ENCODE measurements at regions not wholly inside any gene's neighbourhood (a gene's known extent, or its start where the extent isn't known, plus 50 kb on each side); places are given as distances from the start of the nearest gene placed in this dataset.

DNA sequence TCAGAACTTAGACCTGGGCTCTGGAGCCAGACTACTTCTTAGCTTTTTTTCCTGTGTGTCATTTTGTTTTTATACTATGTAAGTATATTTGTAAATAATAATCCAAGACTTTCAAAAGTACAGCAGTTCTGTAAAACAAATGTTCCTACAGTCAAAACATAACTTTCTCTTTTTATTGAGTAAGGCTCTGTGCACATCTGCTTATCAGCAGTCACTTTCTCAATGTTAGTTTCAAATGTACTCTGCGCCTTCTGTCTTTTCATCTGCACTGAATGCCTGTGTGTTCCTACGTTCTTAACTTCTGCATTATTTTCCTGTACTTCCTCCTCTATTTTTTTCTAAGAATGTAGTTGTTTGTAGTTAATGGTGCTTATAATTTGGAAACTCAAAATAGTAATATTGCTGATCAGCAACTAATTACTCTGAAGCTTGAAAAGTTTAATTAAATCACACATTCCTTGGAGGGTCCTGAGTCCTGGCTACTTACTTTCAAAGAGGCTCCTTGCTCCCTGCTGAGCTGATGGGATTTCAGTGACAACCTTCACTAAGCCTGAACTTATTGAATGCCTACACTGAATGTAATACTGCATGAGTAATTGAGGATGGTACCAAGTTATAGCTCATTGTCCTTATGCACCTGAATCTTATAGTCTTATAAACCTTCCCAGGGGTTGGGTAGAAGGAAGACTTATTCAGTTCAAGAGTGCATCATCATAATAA, 329.9 kb downstream of the KCNJ2 start (continued):
- TF ChIP-seq ARID4B (CRISPR knock-in tag; IDR thresholded peaks at IDR 0.05; ENCODE audit: borderline replicate concordance) (no peak), TEAD1 (CRISPR knock-in tag; IDR thresholded peaks at IDR 0.05) (no peak), NR2C2 (CRISPR knock-in tag; IDR thresholded peaks at IDR 0.05) (no peak), TP53 (CRISPR knock-in tag; IDR thresholded peaks at IDR 0.05) (no peak)
- TF ChIP-seq, protein P1, sequence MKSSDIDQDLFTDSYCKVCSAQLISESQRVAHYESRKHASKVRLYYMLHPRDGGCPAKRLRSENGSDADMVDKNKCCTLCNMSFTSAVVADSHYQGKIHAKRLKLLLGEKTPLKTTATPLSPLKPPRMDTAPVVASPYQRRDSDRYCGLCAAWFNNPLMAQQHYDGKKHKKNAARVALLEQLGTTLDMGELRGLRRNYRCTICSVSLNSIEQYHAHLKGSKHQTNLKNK (CRISPR knock-in tag; IDR thresholded peaks at IDR 0.05) = no peak

- CTCF ChIA-PET = no interaction called here
- Mint-ChIP-seq H3K4me3 (no peak overlapping the region), H3K36me3 (no peaks in the 10 kb centered on the region), H3K27ac (no peak overlapping the region), H3K4me1 (peaks cover 40% of the 10 kb centered on the region), H3K27me3 (ENCODE audit: low read depth) (no peaks in the 10 kb centered on the region; the same call in 1 of the 2 replicates), H3K9me3 (0 out of 2 replicates have a peak, but pooled peaks cover 3% of the 10 kb centered on the region)
- DNase-seq (ENCODE audit: low spot score) = no peak
- POLR2A ChIA-PET = interaction anchor here (0.5 kb wide), 1 partner anchor 176 kb away, joined by 3 read pairs; no protein-coding TSS in a partner anchor
- no peak for ATAC-seq
- no peak for TF ChIP-seq OVOL2 (CRISPR knock-in tag; IDR thresholded peaks at IDR 0.05; ENCODE audit: borderline replicate concordance)
- TF ChIP-seq ZNF671 (CRISPR knock-in tag; IDR thresholded peaks at IDR 0.05) = no peak
- TF ChIP-seq SMAD3 (CRISPR knock-in tag; IDR thresholded peaks at IDR 0.05; ENCODE audit: borderline replicate concordance) = no peak
- TF ChIP-seq JAZF1 (CRISPR knock-in tag; IDR thresholded peaks at IDR 0.05) = no peak
- TF ChIP-seq, protein P2, sequence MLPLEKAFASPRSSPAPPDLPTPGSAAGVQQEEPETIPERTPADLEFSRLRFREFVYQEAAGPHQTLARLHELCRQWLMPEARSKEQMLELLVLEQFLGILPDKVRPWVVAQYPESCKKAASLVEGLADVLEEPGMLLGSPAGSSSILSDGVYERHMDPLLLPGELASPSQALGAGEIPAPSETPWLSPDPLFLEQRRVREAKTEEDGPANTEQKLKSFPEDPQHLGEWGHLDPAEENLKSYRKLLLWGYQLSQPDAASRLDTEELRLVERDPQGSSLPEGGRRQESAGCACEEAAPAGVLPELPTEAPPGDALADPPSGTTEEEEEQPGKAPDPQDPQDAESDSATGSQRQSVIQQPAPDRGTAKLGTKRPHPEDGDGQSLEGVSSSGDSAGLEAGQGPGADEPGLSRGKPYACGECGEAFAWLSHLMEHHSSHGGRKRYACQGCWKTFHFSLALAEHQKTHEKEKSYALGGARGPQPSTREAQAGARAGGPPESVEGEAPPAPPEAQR (CRISPR knock-in tag; IDR thresholded peaks at IDR 0.05) = no peak
- TF ChIP-seq ZNF532 (CRISPR knock-in tag; IDR thresholded peaks at IDR 0.05; ENCODE audit: borderline replicate concordance) = no peak
- no peak for TF ChIP-seq ETV6 (CRISPR knock-in tag; IDR thresholded peaks at IDR 0.05)
- TF ChIP-seq ZNF219 (CRISPR knock-in tag; IDR thresholded peaks at IDR 0.05; ENCODE audit: borderline replicate concordance) = no peak
- no peak for TF ChIP-seq GABPB1 (CRISPR knock-in tag; IDR thresholded peaks at IDR 0.05)
- TF ChIP-seq ZNF317 (CRISPR knock-in tag; IDR thresholded peaks at IDR 0.05; ENCODE audit: borderline replicate concordance, low read depth) = no peak
These were observed 334.1 kb downstream of the KCNJ2 start for GRCh38 chr17:70503449-70503848.
